Lower leg skin (tissue), 3 donors: ENCODE measurements at regions not wholly inside any gene's neighbourhood (a gene's known extent, or its start where the extent isn't known, plus 50 kb on each side); places are given as distances from the start of the nearest gene placed in this dataset.

Experiments used
- CTCF ChIP-seq, 3 donors: fragments of 450-650 bp; IDR thresholded peaks; one replicate each; pipeline ENCODE4 v1.5.1; 2016; ENCODE audit warnings: antibody characterized with exemption in 3 of 3, mild to moderate bottlenecking in 3 of 3, moderate library complexity in 2 of 3
- POLR2A ChIP-seq, 2 donors: fragments of 450-650 bp; IDR thresholded peaks; one replicate each; pipeline ENCODE4 v1.6.1; 2016 to 2017; ENCODE audit warnings: antibody characterized with exemption in 2 of 2, mild to moderate bottlenecking in 1 of 2, moderate library complexity in 1 of 2

GRCh38 chr15:94843060-94843459 is 611.7 kb downstream of the MCTP2 start:
- TF ChIP-seq CTCF (IDR thresholded peaks at IDR 0.05): no peak
- no peak for TF ChIP-seq POLR2A (IDR thresholded peaks at IDR 0.05)
